Right renal cortex interstitium (tissue), 3 donors: ENCODE measurements at regions not wholly inside any gene's neighbourhood (a gene's known extent, or its start where the extent isn't known, plus 50 kb on each side); places are given as distances from the start of the nearest gene placed in this dataset.
A peak's percentile ranks its signal among the peaks of the same experiment; 100 is the strongest.
"Not testable (repeated sequence)": the region's sequence is repeated elsewhere in the genome, so short reads cannot be mapped to it uniquely, and the experiment has no call there.

Experiments
- DNase-seq, 3 donors: peaks; one replicate each; pipeline ENCODE4 v3.0.0-alpha.2; 2013; ENCODE audit warnings: low read depth in 3 of 3, low spot score in 2 of 3

DNA sequence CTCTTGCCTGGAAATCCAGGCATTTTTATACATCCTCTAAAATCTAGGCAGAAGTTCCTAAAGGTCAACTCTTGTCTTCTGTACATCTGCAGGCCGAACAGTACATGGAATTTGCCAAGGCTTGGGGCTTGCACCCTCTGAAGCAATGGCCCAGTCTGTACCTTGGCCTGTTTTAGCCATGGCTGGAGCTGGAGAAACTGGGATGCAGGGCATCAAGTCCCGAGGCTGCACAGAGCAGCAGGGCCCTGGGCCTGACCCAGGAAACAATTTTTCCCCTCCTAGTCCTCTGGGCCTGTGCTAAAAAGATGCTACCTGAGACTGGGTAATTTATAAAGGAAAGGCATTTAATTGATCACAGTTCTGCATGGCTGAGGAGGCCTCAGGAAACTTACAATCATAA, 520.8 kb upstream of the MIR17HG start:
- no peak for DNase-seq

DNA sequence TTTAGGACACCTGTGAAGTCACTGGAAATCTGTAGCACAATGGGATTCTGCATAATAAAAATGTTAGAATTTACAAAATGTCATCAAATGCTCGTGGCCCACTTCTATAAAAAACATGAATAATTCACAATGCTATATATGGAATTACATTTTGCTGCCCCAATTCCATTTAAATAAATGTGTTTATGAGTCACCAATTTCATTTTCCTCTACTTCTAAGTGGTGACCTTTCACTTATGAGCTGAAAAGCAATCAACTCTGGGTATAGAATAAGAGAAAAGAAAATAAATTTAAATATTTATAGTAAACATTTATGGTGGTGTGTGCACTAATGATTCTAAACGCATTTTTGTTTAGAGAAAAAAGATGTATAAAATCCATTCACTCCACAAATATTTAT, 516.7 kb upstream of the MIR17HG start:
- DNase-seq: no peak

- DNase-seq: no peak
Measured at GRCh38 chr13:90833951-90834350, 513.5 kb upstream of the MIR17HG start.

DNA sequence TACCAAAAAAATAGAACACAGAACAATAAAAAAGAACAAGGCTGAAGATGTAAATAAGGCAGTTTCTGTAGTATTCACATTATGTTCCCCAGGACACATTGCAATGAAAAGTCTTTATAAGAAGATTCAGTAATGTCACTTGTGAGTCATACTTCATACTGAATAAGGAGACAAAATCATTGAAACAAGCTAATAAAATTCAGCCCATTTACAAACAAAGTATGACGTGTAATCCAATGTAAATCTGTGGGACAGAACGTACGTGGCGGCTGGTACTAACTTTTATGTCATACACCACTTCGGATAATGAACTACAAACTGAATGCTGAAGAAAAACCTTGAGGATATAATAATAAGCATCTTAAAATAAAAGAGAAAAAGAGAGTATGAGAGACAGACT, 512.8 kb upstream of the MIR17HG start:
- DNase-seq: no peak

- no peak for DNase-seq
Measured at GRCh38 chr13:90835826-90836225, 511.7 kb upstream of the MIR17HG start.

GRCh38 chr13:90838317-90838960, 509.0 kb upstream of the MIR17HG start:
- DNase-seq: no peak

DNA sequence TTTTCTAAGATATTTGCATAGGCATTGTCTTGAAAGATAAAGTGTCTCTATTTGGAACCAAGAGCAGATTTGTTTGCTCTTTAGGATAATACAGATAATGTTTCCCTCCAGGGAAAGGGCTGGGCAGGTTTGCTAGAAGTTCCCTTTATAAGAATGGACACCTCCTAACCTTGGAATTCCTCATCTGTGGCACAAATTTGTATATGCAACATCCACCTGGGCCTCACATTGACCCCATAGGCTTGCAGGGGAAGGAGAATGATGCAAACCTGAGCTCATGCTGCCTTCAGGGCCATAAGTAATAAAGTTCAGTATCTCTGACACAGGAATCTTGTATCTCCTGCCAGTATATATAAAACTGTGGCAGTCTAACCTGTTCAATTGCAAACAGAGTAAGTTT, 508.4 kb upstream of the MIR17HG start:
- DNase-seq: no peak

DNA sequence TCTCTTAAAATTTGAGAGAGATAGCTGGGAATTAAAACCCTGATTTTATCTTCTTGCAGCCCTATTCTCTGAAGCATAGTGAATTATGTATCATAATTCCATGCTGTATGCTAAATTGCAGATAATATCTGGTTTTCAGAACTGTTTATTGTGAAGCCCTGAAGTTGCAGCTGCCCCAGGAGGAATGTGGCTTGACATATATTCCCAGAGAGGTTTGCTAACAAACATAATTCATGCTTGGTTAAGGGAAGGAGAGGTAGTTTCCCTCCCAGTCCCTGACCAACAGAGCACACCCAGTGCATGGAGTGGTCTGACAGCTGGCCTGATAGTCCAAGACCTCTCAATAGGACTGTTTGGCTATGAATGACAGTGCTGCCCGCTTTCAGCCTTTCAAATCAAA, 500.6 kb upstream of the MIR17HG start:
- DNase-seq: no peak

DNA sequence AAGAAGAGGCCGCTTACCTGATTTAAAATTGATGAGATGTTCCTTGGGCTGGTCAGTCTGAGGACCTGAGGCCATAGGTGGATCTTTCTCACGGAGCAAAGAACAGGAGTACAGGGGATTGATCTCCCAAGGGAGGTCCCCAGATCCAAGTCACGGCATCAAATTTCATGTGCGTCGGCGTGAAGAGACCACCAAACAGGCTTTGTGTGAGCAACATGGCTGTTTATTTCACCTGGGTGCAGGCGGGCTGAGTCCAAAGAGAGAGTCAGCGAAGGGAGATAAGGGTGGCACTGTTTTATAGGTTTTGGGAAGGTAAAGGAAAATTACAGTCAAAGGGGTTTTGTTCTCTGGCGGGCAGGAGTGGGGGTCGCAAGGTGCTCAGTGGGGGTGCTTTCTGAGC, 493.8 kb upstream of the MIR17HG start:
- DNase-seq: not testable (repeated sequence)

- DNase-seq: no peak
Measured at GRCh38 chr13:90857921-90858320, 489.6 kb upstream of the MIR17HG start.

- no peak for DNase-seq
Measured at GRCh38 chr13:90866006-90866405, 481.5 kb upstream of the MIR17HG start.

GRCh38 chr13:90867336-90867683, 480.2 kb upstream of the MIR17HG start:
- peak; percentile 43 to 53 (median 52) for DNase-seq

DNA sequence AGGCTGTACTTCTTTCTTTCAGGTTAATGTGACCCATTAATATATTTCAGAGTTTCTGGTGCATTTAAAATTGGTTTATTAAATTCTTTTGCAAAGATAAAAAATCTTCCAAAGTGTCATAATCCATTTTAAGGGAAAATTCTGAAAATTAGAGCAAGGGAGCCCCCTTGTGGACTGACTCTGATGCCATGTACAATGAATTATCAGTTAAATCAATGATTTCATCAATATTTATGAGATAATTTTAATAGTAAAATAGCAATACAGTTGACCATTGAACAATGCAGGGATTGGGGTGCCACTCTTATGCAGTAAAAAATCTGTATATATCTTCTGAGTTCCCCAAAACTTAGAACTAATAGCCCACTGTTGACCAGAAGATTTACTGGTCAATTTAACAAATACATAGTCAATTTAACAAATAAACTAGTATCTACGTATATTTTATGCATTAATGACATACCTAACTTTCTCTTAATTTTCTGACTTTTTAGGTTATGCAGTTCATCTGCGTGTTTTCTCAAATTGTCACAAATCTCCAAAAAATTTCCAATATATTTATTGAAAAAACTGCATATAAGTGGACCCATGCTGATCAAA, 479.1 kb upstream of the MIR17HG start:
- DNase-seq: no peak

DNA sequence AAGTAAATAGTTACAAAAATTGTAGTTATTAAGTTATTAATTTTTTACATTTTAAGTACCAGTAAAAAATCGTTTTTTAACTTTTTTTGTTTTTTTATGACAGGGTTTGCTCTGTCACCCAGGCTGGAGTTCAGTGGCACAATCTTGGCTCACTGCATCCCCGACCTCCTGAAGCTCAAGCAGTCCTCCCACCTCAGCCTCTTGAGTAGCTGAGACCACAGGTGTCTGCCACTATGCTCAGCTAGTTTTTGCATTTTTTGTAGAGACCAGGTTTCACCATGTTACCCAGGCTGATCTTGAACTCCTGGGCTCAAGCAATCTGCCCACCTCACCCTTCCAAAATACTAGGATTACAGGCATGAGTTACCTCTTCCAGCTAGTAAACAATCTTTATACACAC, 477.9 kb upstream of the MIR17HG start:
- no peak for DNase-seq

GRCh38 chr13:90872491-90873025, 474.9 kb upstream of the MIR17HG start:
- DNase-seq: no peak

GRCh38 chr13:90880790-90881189, 466.7 kb upstream of the MIR17HG start:
- no peak for DNase-seq

DNA sequence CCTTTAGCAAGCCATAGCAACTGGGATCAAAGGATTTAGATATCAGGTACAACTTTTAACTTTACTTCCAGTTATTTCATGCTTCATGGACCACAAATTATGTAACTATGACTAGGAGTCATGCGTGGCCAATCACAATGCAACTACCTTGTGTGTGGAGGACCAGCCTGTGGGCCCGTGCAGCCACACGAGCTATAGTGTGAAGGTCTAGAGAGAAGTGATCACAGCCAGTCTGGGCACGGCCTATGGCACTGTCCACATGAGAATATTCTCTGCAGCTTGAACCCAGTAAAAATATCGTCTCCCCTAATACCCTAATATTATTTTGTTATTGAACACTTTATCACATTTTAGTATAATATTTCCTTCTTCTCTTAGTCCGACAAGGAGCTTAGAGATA, 464.9 kb upstream of the MIR17HG start:
- DNase-seq: no peak

DNA sequence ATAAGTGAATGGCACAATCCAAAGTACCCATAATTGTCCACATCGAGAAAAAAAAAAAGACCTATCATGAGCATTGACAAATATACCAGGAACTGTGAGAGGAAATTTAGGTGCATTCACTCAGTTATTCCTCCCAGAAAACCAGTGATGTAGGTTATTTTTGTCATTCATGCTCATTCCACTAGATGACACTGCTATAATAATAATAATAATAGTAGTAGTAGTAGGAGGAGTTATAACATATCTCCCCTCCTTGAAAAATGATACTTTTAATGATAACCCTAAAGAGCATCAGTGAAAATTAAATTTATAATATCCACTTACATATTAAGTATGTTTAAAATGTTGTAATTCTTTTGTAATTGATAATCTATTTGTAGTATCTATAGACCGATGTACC, 463.9 kb upstream of the MIR17HG start:
- DNase-seq: no peak

DNA sequence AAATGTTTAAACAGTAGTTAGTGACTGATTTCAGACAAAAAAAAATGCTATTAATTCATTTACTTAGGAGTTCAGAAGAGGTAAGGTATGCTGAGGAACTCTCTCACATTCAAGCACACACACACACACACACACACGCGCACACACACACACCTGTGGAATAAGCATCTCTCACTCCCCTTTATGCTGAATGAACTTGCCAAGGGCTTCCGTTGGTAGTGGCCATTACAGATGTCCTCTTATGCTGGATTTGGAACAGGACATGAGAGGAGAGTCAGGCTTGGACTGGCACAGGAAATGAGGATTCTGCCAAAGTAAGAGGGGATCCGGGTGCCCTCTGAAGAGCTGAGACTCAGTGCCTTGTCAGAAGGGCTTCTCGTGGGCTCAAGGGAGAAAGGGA, 463.4 kb upstream of the MIR17HG start:
- DNase-seq: no peak

DNA sequence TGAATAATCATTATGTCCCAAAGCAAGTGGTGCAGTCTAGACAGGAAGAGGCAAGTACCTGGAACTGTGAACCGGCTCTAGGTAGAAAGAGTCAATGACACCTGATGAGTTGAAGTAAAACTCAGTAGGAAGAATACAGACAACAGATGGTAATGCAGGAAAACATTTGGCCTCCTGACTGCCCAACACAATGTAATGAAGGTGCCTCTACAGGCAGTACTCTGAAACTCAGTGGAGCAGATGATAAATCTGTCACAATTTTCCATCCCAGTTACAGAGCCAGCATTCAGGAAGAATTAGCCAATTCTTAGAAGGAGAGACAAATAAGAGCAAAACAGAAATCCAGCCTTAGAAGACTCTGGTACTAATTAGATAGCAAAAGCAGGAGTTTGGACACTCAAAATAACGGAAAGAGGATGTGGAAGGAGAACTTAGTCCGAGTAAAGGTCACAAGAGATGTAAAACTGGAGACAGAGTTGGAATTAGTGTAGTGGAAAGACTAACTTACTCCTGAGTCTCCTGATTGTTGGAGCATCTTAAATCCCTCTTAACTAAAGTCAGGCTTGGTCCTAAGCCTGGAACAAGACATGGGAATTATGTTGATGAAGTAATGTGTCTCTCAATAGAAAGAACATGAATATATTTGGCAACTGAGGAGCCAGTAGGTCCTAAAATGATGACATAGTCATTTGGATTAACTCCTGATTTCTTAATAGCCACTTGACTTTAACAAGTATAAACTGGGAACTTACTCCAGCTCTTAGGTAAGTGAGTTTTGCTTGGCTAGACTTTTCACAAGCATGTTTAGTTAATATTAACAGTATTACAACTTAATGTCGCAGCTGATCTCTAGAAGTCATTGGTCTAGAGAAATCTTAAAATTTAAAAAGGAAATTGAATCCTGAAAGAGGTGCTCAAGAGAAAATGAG, 457.3 kb upstream of the MIR17HG start:
- no peak for DNase-seq

GRCh38 chr13:90891329-90891728, 456.2 kb upstream of the MIR17HG start:
- no peak for DNase-seq

- DNase-seq: not testable (repeated sequence)
Measured at GRCh38 chr13:90893199-90893598, 454.3 kb upstream of the MIR17HG start.
